ENCODE measurements at regions not wholly inside any gene's neighbourhood (a gene's known extent, or its start where the extent isn't known, plus 50 kb on each side); places are given as distances from the start of the nearest gene placed in this dataset.

- Mint-ChIP-seq H3K9me3 (no peaks in the 10 kb centered on the region), H3K27me3 (ENCODE audit: low read depth, poor library complexity) (peaks cover 3% of the 10 kb centered on the region), H3K27ac (no peak overlapping the region), H3K36me3 (ENCODE audit: low read depth) (no peaks in the 10 kb centered on the region), H3K4me1 (no peaks in the 10 kb centered on the region), H3K4me3 (no peak overlapping the region)
- no peak for DNase-seq
- no peak for TF ChIP-seq CTCF (IDR thresholded peaks at IDR 0.05)
These were observed 992.4 kb upstream of the EYS start for GRCh38 chr6:66699385-66699784.

GRCh38 chr6:66689608-66690007, 982.6 kb upstream of the EYS start:
- Mint-ChIP-seq H3K4me3 (no peak overlapping the region), H3K27ac (no peak overlapping the region), H3K27me3 (ENCODE audit: low read depth, poor library complexity) (no peaks in the 10 kb centered on the region), H3K4me1 (no peaks in the 10 kb centered on the region), H3K9me3 (peaks cover 2% of the 10 kb centered on the region), H3K36me3 (ENCODE audit: low read depth) (no peaks in the 10 kb centered on the region)
- no peak for TF ChIP-seq CTCF (IDR thresholded peaks at IDR 0.05)
- no peak for DNase-seq

- no peak for TF ChIP-seq CTCF (IDR thresholded peaks at IDR 0.05)
- no peaks in the 10 kb centered on the region for H3K4me1 Mint-ChIP-seq
- peaks cover 7% of the 10 kb centered on the region for H3K9me3 Mint-ChIP-seq
- no peak overlapping the region for H3K4me3 Mint-ChIP-seq
- H3K36me3 Mint-ChIP-seq (ENCODE audit: low read depth) = no peaks in the 10 kb centered on the region
- H3K27me3 Mint-ChIP-seq (ENCODE audit: low read depth, poor library complexity) = no peaks in the 10 kb centered on the region
- H3K27ac Mint-ChIP-seq = no peak overlapping the region
- DNase-seq = no peak
These were observed 980.6 kb upstream of the EYS start for GRCh38 chr6:66687611-66688140.

GRCh38 chr6:66675906-66676305, 968.9 kb upstream of the EYS start:
- Mint-ChIP-seq H3K4me1 (no peaks in the 10 kb centered on the region), H3K27me3 (ENCODE audit: low read depth, poor library complexity) (no peaks in the 10 kb centered on the region), H3K36me3 (ENCODE audit: low read depth) (no peaks in the 10 kb centered on the region), H3K9me3 (no peaks in the 10 kb centered on the region), H3K27ac (no peak overlapping the region), H3K4me3 (no peak overlapping the region)
- DNase-seq = no peak
- no peak for TF ChIP-seq CTCF (IDR thresholded peaks at IDR 0.05)

GRCh38 chr6:66664112-66664511, 957.1 kb upstream of the EYS start:
- DNase-seq = no peak
- H3K36me3 Mint-ChIP-seq (ENCODE audit: low read depth) = no peaks in the 10 kb centered on the region
- no peak for TF ChIP-seq CTCF (IDR thresholded peaks at IDR 0.05)
- peaks cover 9% of the 10 kb centered on the region for H3K4me1 Mint-ChIP-seq
- no peaks in the 10 kb centered on the region for H3K27me3 Mint-ChIP-seq (ENCODE audit: low read depth, poor library complexity)
- no peak overlapping the region for H3K4me3 Mint-ChIP-seq
- no peaks in the 10 kb centered on the region for H3K9me3 Mint-ChIP-seq
- no peak overlapping the region for H3K27ac Mint-ChIP-seq

- no peak overlapping the region for H3K4me3 Mint-ChIP-seq
- no peaks in the 10 kb centered on the region for H3K36me3 Mint-ChIP-seq (ENCODE audit: low read depth)
- no peak for TF ChIP-seq CTCF (IDR thresholded peaks at IDR 0.05)
- no peaks in the 10 kb centered on the region for H3K27me3 Mint-ChIP-seq (ENCODE audit: low read depth, poor library complexity)
- H3K4me1 Mint-ChIP-seq = peaks cover 9% of the 10 kb centered on the region
- no peak for DNase-seq
- no peaks in the 10 kb centered on the region for H3K9me3 Mint-ChIP-seq
- peak overlapping the region; percentile 61 for H3K27ac Mint-ChIP-seq
These were observed 955.9 kb upstream of the EYS start for GRCh38 chr6:66662721-66663507.
